ENCODE measurements at regions not wholly inside any gene's neighbourhood (a gene's known extent, or its start where the extent isn't known, plus 50 kb on each side); places are given as distances from the start of the nearest gene placed in this dataset.
"Not testable (repeated sequence)": the region's sequence is repeated elsewhere in the genome, so short reads cannot be mapped to it uniquely, and the experiment has no call there.

DNA sequence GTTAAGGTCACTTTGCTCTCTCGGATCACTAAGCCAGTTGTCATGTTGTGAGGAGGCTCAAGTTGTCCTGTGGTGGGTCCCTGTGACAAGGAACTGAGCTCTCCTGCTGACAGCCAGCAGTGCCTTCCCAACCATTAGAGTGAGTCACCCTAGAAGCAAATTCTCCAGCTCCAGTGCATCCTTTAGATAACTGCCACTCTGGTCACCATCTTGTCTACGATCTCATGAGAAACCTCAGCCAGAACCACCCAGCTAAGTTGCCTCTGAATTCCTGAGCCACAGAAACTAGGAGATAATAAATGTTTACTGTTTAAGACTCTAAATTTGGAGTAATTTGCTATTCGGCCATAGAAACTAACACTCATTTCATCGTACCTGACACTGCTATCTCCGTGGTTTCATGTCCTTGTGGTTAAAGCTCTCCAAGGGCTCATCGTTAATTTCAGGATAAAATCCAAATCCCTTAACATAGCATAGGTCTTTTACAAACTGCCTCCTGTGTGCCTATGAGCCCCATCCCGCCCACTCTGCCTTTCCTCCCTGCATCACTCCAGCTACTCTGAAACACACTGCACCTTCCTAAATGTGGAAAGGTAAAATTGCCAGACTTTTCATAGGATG lies 56.5 kb upstream of the WIPF3 start:
- H3K4me1 ChIP-seq (replicated peaks) = no peaks in the 10 kb centered on the region
- DNase-seq (ENCODE audit: low spot score) = no peak
- TF ChIP-seq POLR2A (IDR thresholded peaks at IDR 0.05) (no peak), POLR2AphosphoS5 (IDR thresholded peaks at IDR 0.05) (no peak)
- TF ChIP-seq, protein P1, sequence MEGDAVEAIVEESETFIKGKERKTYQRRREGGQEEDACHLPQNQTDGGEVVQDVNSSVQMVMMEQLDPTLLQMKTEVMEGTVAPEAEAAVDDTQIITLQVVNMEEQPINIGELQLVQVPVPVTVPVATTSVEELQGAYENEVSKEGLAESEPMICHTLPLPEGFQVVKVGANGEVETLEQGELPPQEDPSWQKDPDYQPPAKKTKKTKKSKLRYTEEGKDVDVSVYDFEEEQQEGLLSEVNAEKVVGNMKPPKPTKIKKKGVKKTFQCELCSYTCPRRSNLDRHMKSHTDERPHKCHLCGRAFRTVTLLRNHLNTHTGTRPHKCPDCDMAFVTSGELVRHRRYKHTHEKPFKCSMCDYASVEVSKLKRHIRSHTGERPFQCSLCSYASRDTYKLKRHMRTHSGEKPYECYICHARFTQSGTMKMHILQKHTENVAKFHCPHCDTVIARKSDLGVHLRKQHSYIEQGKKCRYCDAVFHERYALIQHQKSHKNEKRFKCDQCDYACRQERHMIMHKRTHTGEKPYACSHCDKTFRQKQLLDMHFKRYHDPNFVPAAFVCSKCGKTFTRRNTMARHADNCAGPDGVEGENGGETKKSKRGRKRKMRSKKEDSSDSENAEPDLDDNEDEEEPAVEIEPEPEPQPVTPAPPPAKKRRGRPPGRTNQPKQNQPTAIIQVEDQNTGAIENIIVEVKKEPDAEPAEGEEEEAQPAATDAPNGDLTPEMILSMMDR (IDR thresholded peaks at IDR 0.05) = no peak
- no peaks in the 10 kb centered on the region for H3K36me3 ChIP-seq
- no peak overlapping the region for H3K27ac ChIP-seq
- no peaks in the 10 kb centered on the region for H3K27me3 ChIP-seq (replicated peaks; ENCODE audit: insufficient read depth)
- no peak overlapping the region for H3K4me3 ChIP-seq
- 68% methylated on average over 7 of the region's 7 CpGs for WGBS
- no peaks in the 10 kb centered on the region for H3K9me3 ChIP-seq
- intact Hi-C loops (cut with DNase I) = loop anchor here (5.0 kb wide), 3 partner anchors 122 to 312 kb away; no protein-coding TSS in a partner anchor

DNA sequence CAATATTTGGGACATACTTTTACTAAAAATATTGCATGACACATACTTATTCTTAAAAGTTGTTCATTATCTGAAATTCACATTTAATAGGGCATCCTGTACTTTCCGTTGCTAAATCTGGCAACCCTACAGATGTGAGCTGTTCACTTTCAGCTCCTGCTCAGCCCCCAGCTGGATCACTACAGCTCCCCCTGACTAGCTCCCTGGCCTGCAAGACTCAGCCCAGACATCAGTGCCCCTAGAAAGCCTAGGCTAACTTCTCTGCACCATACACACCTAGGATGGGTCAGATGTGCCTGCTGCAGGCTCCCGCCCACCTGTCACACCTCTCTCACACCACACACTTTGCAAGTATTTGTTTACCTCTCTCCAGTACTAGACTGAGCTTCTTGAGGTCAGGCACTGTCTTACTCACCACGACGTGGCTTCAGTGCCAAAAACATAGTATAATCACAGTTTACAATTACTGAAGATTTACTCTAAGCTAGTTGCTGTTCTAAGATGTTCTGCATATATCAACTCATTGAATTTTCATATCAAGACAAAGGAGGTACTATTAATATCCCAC lies 55.9 kb upstream of the WIPF3 start:
- intact Hi-C loops (cut with DNase I) = loop anchor here (5.0 kb wide), 2 partner anchors 172 to 312 kb away; no protein-coding TSS in a partner anchor
- DNase-seq (ENCODE audit: low spot score) = not testable (repeated sequence)
- 43% methylated on average over 4 of the region's 4 CpGs for WGBS

DNA sequence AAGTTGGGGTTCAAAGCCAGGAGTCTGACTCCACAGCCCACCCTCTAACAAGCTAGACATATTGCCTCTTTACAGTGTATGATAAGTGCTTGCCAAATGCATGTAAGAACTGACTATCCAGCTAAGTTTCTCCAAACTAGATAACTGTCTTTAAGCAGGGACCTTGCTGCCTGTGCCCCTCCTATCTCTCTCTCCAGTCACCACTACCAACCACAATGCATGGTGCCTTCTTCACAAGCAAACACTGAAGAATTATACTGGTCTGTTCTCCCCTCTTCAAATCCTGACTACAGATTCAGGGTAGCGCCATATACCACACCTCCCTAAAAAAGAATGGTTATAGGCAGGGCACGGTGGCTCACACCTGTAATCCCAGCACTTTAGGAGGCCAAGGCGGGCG lies 55.3 kb upstream of the WIPF3 start:
- H3K27me3 ChIP-seq (replicated peaks; ENCODE audit: insufficient read depth); DNase-seq (ENCODE audit: low spot score); H3K27ac ChIP-seq; H3K9me3 ChIP-seq; H3K36me3 ChIP-seq; H3K4me3 ChIP-seq; H3K4me1 ChIP-seq (replicated peaks): not testable (repeated sequence)
- intact Hi-C loops (cut with DNase I) = loop anchor here (5.0 kb wide), 2 partner anchors 171 to 311 kb away; no protein-coding TSS in a partner anchor
- WGBS = 97% methylated on average over 4 of the region's 4 CpGs

More for the DNA sequence above, 55.9 kb upstream of the WIPF3 start:
- H3K9me3 ChIP-seq; H3K4me1 ChIP-seq (replicated peaks); H3K27me3 ChIP-seq (replicated peaks; ENCODE audit: insufficient read depth); H3K36me3 ChIP-seq; H3K4me3 ChIP-seq; H3K27ac ChIP-seq: not testable (repeated sequence)

DNA sequence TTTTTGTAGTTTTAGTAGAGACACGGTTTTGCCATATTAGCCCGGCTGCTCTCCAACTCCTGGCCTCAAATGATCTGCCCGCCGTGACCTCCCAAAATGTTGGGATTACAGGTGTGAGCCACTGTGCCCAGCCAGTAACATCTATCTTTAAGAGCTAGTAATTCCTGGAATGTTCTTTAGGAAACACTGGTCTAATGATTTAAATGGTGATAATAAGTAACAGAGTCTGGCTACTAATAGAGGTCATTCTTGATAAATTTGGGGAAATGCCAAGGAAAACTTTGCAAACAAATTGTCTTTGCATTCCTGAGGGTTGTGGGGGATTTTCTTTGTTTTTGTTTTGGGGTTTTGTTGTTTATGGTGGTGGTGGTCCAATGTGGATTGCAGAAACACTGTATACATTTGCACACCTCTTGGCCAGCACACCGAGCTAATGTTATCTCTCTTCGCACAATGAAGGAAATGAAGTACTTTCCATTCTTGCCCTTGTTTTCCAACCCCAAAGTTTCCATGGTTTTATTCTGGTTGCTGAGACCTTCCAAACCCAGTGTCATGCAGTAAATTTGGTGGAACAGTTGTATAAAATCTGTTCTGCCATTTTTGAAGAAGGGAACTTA lies 51.3 kb upstream of the WIPF3 start:
- 74% methylated on average over 6 of the region's 6 CpGs for WGBS
- H3K9me3 ChIP-seq = no peaks in the 10 kb centered on the region
- intact Hi-C loops (cut with DNase I) = loop anchor here (5.0 kb wide), 2 partner anchors 167 to 307 kb away; no protein-coding TSS in a partner anchor

More for the DNA sequence above, 51.3 kb upstream of the WIPF3 start:
- no peaks in the 10 kb centered on the region for H3K4me1 ChIP-seq (replicated peaks)
- no peak overlapping the region for H3K27ac ChIP-seq
- no peak overlapping the region for H3K4me3 ChIP-seq
- H3K36me3 ChIP-seq = no peaks in the 10 kb centered on the region
- TF ChIP-seq POLR2AphosphoS5 (IDR thresholded peaks at IDR 0.05) (no peak), POLR2A (IDR thresholded peaks at IDR 0.05) (no peak)
- TF ChIP-seq, protein P1 (IDR thresholded peaks at IDR 0.05) = no peak
- H3K27me3 ChIP-seq (replicated peaks; ENCODE audit: insufficient read depth) = no peaks in the 10 kb centered on the region
- no peak for DNase-seq (ENCODE audit: low spot score)

Small RNA genes lying in the stretch of these regions (microRNA-seq; reads per million reads assigned to microRNA genes)
- 1.3 reads per million, percentile 14 among the genes with 10 or more reads in this experiment for gene MIR550A3

Small RNA genes lying in the stretch of these regions (small RNA-seq; reads per million reads assigned to genes)
- gene MIR550A3 (0 reads per million in 2 donors), gene TMSB4XP3 (0 reads per million in 2 donors)

Measured in prostate gland (tissue), 2 donors.